CD8-positive, alpha-beta memory T cell (primary cell): ENCODE measurements at regions not wholly inside any gene's neighbourhood (a gene's known extent, or its start where the extent isn't known, plus 50 kb on each side); places are given as distances from the start of the nearest gene placed in this dataset.
A peak's percentile ranks its signal among the peaks of the same experiment; 100 is the strongest.

ENCODE experiments used
- CTCF ChIA-PET: fragments of 350-600 bp; sonication (Branson Sonifier 250); formaldehyde crosslinking; loops from one replicate; lab custom pipeline; 2021; ENCODE audit warnings: antibody characterized with exemption; lab: Charles Lee
- POLR2A ChIA-PET: fragments of 350-600 bp; sonication (Branson Sonifier 250); formaldehyde crosslinking; loops from one replicate; lab custom pipeline; 2021; ENCODE audit warnings: antibody characterized with exemption; lab: Charles Lee
- DNase-seq, 5 donors: peaks; one replicate each; pipeline versions ENCODE4 v3.0.0 to v3.0.0-alpha.2; 2020 to 2022; ENCODE audit warnings: mixed read lengths in 1 of 5
- H3K27ac ChIP-seq: one replicate; pipeline ENCODE4 v1.7.0; 2013; ENCODE audit warnings: low read depth, mild to moderate bottlenecking, low read length, moderate library complexity
- H3K27me3 ChIP-seq: 2 replicates; pipeline ENCODE4 v1.7.0; 2013; ENCODE audit warnings: low read length, mild to moderate bottlenecking; ENCODE audit not compliant: insufficient read depth, poor library complexity, severe bottlenecking
- H3K36me3 ChIP-seq: 2 replicates; pipeline ENCODE4 v1.7.0; 2013; ENCODE audit warnings: mild to moderate bottlenecking, low read length, moderate library complexity; ENCODE audit not compliant: insufficient read depth
- H3K4me1 ChIP-seq: 2 replicates; pipeline ENCODE4 v1.7.0; 2013; ENCODE audit warnings: mild to moderate bottlenecking, low read length, moderate library complexity; ENCODE audit not compliant: insufficient read depth
- H3K4me3 ChIP-seq: 2 replicates; pipeline ENCODE4 v1.7.0; 2013; ENCODE audit warnings: mild to moderate bottlenecking, low read length
- H3K9me3 ChIP-seq: 2 replicates; pipeline ENCODE4 v1.7.0; 2013; ENCODE audit warnings: mild to moderate bottlenecking, low read length
- H3K27ac Mint-ChIP-seq, 8 donors: one replicate each; pipeline ENCODE4 v1.8.0; 2020 to 2021; ENCODE audit warnings: mixed read lengths in 8 of 8, mild to moderate bottlenecking in 6 of 8, inconsistent platforms in 3 of 8, moderate library complexity in 3 of 8
- H3K27me3 Mint-ChIP-seq, 2 donors: one replicate each; pipeline ENCODE4 v1.8.0; 2020 to 2021; ENCODE audit warnings: mixed read lengths in 2 of 2, mild to moderate bottlenecking in 1 of 2, moderate library complexity in 1 of 2
- H3K36me3 Mint-ChIP-seq, 3 donors: one replicate each; pipeline ENCODE4 v1.8.0; 2020 to 2021; ENCODE audit warnings: mixed read lengths in 3 of 3, inconsistent platforms in 1 of 3, mild to moderate bottlenecking in 1 of 3
- H3K4me1 Mint-ChIP-seq, 3 donors: one replicate each; pipeline ENCODE4 v1.8.0; 2020 to 2021; ENCODE audit warnings: mixed read lengths in 3 of 3, inconsistent platforms in 1 of 3, mild to moderate bottlenecking in 1 of 3
- H3K4me3 Mint-ChIP-seq, 7 donors: one replicate each; pipeline ENCODE4 v1.8.0; 2020 to 2021; ENCODE audit warnings: mixed read lengths in 7 of 7, mild to moderate bottlenecking in 6 of 7, moderate library complexity in 4 of 7, inconsistent platforms in 2 of 7
- H3K9me3 Mint-ChIP-seq, 5 donors: one replicate each; pipeline ENCODE4 v1.8.0; 2020 to 2022; ENCODE audit warnings: mixed read lengths in 5 of 5, mild to moderate bottlenecking in 3 of 5, moderate library complexity in 2 of 5, inconsistent platforms in 1 of 5

DNA sequence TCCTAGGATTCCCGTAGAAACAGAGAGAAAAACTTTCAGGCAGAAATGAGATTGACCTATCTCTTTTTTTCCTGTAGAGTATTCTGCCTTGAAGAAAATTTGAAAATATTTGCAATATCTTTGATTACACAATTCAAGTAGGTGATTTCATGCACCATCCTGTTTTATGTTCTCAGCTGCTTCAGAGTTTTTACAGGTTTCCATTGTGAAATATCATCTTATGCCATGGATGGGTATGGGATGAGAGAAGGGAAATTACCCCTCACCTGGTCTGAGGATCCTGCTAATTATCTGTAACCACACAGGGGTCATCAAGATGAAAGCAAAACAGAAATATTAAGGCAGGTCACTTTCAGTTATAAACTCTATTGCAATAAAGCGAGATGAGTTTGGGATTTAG is 264.8 kb downstream of the TXNL1 start:
- Mint-ChIP-seq H3K4me3 (no peak overlapping the region), H3K36me3 (no peaks in the 10 kb centered on the region), H3K4me1 (no peaks in the 10 kb centered on the region), H3K27me3 (peaks cover 3 to 4% of the 10 kb centered on the region in 2 donors), H3K27ac (no peak overlapping the region), H3K9me3 (no peaks in the 10 kb centered on the region)
- Histone ChIP-seq H3K27ac (no peak overlapping the region), H3K4me1 (no peaks in the 10 kb centered on the region), H3K27me3 (no peaks in the 10 kb centered on the region), H3K36me3 (no peaks in the 10 kb centered on the region), H3K9me3 (no peaks in the 10 kb centered on the region), H3K4me3 (no peak overlapping the region)
- ChIA-PET CTCF (no interaction called here), POLR2A (no interaction called here)
- DNase-seq: no peak

DNA sequence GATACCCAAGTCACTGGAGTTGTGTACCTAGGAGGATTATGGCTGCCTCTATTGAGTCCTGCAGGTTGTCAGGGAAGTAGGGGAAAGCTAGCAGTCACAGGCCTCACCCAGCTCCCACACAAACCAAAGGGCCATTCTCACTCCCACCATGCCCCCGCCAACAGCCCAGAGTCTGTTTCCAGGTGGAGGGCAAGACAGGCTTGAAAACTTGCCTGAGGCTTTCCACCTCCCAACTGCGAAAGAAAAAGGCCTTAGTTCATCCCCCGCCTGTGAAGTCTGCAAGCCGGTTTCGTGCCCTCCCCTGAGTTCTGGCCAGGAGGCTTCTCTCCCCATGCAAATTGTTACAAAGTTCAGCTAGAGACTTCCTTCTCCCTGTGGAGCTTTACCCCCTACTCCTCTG is 270.3 kb downstream of the TXNL1 start:
- POLR2A ChIA-PET: no interaction called here
- H3K36me3 Mint-ChIP-seq: no peaks in the 10 kb centered on the region

DNA sequence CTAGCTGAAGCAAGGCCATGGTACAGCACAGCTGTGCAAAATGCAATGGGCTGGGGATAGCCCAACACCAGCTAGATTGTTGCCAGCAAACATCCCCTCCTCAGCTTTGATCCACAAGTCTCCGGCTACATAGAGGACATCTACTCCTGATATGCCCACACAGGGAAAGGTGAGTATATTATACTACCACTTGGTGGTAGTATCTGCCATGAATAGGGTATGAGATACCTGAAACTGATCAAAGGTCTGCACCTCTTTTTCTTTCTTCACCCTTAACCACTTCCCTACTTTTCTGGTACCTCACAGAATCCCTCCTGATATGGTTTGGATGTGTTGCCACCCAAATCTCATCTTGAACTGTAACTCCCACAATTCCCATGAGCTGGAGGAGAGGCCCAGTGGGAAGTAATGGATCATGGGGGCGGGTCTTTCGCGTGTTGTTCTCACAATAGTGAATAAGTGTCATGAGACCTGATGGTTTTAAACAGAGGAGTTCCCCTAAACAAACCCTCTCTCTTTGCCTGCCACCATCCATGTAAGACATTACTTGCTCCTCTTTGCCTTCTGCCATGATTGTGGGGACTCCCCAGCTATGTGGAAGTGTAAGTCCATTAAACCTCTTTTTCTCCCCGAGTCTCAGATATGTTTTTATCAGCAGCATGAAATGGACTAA is 279.6 kb downstream of the TXNL1 start:
- Mint-ChIP-seq H3K4me1 (no peaks in the 10 kb centered on the region), H3K27me3 (peaks cover 0 to 3% of the 10 kb centered on the region in 2 donors), H3K9me3 (peaks cover 3 to 12% (median 8%) of the 10 kb centered on the region in 5 donors), H3K27ac (no peak overlapping the region), H3K36me3 (no peaks in the 10 kb centered on the region), H3K4me3 (no peak overlapping the region)
- H3K36me3 ChIP-seq: no peaks in the 10 kb centered on the region
- DNase-seq: no peak
- H3K9me3 ChIP-seq: no peaks in the 10 kb centered on the region
- ChIA-PET CTCF (no interaction called here), POLR2A (no interaction called here)
- H3K4me1 ChIP-seq: no peaks in the 10 kb centered on the region
- no peaks in the 10 kb centered on the region for H3K27me3 ChIP-seq
- no peak overlapping the region for H3K27ac ChIP-seq
- H3K4me3 ChIP-seq: no peak overlapping the region

More for the DNA sequence above, 270.3 kb downstream of the TXNL1 start:
- Histone ChIP-seq H3K4me3 (no peak overlapping the region), H3K9me3 (no peaks in the 10 kb centered on the region), H3K36me3 (no peaks in the 10 kb centered on the region), H3K4me1 (no peaks in the 10 kb centered on the region), H3K27ac (no peak overlapping the region), H3K27me3 (no peaks in the 10 kb centered on the region)
- Mint-ChIP-seq H3K4me1 (no peaks in the 10 kb centered on the region), H3K4me3 (no peak overlapping the region), H3K27ac (peak overlapping the region in 1 of 8 donors; percentile 70), H3K9me3 (peaks cover 0 to 4% (median 0%) of the 10 kb centered on the region in 5 donors), H3K27me3 (no peaks in the 10 kb centered on the region)
- CTCF ChIA-PET: no interaction called here
- no peak for DNase-seq

DNA sequence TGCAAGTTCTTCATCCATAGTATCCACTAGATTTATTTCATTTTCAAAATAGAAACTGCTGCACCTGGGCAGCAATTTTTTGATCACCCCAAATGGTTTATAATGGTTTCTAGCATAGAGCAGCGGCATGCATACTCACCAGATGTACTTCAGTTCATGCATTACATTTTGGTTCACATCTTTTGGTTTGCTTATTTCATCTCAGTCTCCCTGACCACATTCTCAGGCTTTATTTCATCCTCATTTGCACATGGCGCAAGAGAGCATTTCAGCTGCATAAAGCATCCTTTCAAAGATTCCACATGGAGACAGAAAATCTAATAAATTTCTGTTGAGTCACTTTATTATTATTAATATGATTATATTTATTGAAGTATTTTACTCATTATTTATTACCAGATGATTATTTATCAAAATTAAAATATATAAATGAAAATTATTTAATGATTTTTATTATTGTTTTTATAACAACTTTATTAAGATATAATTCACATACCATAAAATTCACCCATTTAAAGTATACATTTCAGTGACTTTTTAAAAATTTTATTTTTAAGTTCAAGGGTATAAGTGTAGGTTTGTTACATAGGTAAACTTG is 284.6 kb downstream of the TXNL1 start:
- Mint-ChIP-seq H3K4me3 (no peak overlapping the region), H3K36me3 (no peaks in the 10 kb centered on the region), H3K27ac (no peak overlapping the region), H3K4me1 (no peaks in the 10 kb centered on the region), H3K27me3 (no peaks in the 10 kb centered on the region), H3K9me3 (peaks cover 0 to 6% (median 3%) of the 10 kb centered on the region in 5 donors)
- Histone ChIP-seq H3K4me3 (no peak overlapping the region), H3K27ac (no peak overlapping the region), H3K27me3 (no peaks in the 10 kb centered on the region), H3K4me1 (no peaks in the 10 kb centered on the region), H3K9me3 (no peaks in the 10 kb centered on the region), H3K36me3 (no peaks in the 10 kb centered on the region)
- CTCF ChIA-PET: no interaction called here
- POLR2A ChIA-PET: no interaction called here
- no peak for DNase-seq

DNA sequence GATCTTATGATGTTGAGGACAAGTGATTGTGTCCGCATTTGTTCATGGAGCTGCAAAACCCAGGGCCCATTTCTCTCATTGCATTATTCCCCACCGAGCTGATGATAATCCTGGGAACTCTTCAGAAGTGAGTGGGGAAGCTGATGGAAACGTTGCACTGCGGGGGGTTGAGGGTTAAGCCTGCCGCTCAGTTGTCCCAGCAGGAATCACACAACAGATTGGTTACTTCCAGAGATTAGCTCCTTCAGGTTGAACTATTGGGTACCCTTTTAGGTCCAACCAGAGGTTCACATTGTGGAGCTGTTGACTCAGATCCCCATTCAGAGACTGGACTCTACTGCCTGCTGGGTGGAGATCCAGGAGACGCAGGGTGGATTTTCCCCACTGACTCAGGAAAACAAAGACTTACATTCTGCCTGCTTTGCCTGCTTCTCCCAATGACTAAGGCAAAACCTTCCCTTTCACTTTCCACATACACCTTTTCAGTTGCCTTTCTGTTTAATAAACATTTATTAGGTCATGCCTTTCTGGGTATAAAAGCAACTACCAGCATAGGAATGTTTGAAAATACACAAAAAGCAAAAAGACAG is 286.4 kb downstream of the TXNL1 start:
- Histone ChIP-seq H3K27ac (no peak overlapping the region), H3K4me3 (no peak overlapping the region), H3K27me3 (no peaks in the 10 kb centered on the region), H3K36me3 (no peaks in the 10 kb centered on the region), H3K9me3 (no peaks in the 10 kb centered on the region), H3K4me1 (no peaks in the 10 kb centered on the region)
- Mint-ChIP-seq H3K9me3 (peaks cover 0 to 7% (median 3%) of the 10 kb centered on the region in 5 donors), H3K4me1 (no peaks in the 10 kb centered on the region), H3K27me3 (no peaks in the 10 kb centered on the region), H3K36me3 (no peaks in the 10 kb centered on the region), H3K27ac (no peak overlapping the region), H3K4me3 (no peak overlapping the region)
- CTCF ChIA-PET: no interaction called here
- POLR2A ChIA-PET: no interaction called here
- DNase-seq: no peak

DNA sequence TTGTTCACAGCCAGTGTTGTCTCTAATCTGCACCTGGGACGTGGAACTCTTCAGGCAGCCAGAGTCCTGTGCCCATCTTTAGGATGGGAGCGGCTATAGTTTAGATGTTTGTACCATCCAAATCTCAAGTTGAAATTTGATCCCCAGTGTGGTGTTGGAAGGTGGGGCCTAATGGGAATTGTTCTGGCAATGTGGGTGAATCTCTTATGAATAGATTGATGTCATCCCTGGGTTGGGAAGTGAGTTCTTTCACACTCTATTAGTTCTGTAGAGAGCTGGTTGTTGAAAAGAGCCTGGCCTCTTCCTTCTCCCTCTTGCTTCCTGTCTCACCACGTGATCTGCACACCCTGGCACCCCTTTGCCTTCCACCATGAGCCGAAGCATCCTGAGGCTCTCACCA is 300.9 kb downstream of the TXNL1 start:
- no peak overlapping the region for H3K27ac Mint-ChIP-seq
- peaks cover 0 to 4% (median 0%) of the 10 kb centered on the region in 5 donors for H3K9me3 Mint-ChIP-seq
- H3K4me3 Mint-ChIP-seq: no peak overlapping the region
- POLR2A ChIA-PET: no interaction called here
- CTCF ChIA-PET: no interaction called here
- peaks cover 0 to 3% of the 10 kb centered on the region in 2 donors for H3K27me3 Mint-ChIP-seq
- Histone ChIP-seq H3K4me3 (no peak overlapping the region), H3K27me3 (no peaks in the 10 kb centered on the region), H3K9me3 (no peaks in the 10 kb centered on the region), H3K36me3 (no peaks in the 10 kb centered on the region), H3K27ac (no peak overlapping the region), H3K4me1 (no peaks in the 10 kb centered on the region)
- H3K4me1 Mint-ChIP-seq: no peaks in the 10 kb centered on the region
- no peak for DNase-seq
- no peaks in the 10 kb centered on the region for H3K36me3 Mint-ChIP-seq

DNA sequence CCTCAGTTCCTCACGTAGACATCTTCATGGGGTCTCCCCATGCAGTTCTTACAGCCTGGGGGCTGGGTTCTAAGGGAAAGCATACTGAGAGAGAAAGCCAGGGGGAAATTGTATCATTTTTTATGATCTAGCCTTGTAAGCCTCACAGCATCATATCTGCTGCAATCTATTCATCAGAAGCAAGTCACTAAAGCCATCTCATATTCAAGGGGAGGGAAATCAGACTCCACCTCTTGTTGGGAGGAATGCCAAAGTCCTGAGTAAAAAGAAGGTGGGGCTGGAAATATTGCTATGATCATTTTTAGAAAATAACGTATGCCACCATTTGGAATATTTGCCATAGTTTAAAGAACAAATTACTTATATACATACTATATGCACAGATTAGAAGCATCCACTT is 304.6 kb downstream of the TXNL1 start:
- H3K9me3 ChIP-seq: no peaks in the 10 kb centered on the region
- no peak overlapping the region for H3K4me3 ChIP-seq
- Mint-ChIP-seq H3K36me3 (no peaks in the 10 kb centered on the region), H3K4me3 (no peak overlapping the region), H3K9me3 (peaks cover 0 to 7% (median 0%) of the 10 kb centered on the region in 5 donors), H3K4me1 (no peaks in the 10 kb centered on the region), H3K27me3 (peaks cover 0 to 3% of the 10 kb centered on the region in 2 donors), H3K27ac (peak overlapping the region in 1 of 8 donors; percentile 20)
- H3K27ac ChIP-seq: no peak overlapping the region
- no peaks in the 10 kb centered on the region for H3K27me3 ChIP-seq
- ChIA-PET CTCF (no interaction called here), POLR2A (no interaction called here)
- no peaks in the 10 kb centered on the region for H3K36me3 ChIP-seq
- no peak for DNase-seq
- H3K4me1 ChIP-seq: no peaks in the 10 kb centered on the region

DNA sequence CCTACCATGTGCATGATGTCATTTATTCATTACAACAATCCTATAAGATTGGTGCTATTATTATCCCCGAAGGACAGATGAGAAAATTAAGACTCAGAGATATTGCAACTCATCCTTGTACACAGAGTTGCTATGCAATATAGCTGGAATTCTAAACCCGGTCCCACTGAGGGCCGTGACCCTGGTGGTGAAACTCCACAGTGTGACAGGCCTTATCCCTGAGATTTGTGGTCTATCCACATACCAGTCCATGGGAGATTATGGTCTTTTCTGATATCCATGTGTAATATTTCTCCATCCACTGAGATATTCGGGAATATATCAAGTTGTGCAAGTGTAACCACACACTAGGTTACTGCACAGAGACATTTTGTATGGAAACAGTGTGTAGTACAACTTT is 305.2 kb downstream of the TXNL1 start:
- Histone ChIP-seq H3K4me3 (no peak overlapping the region), H3K27ac (no peak overlapping the region), H3K27me3 (no peaks in the 10 kb centered on the region), H3K9me3 (no peaks in the 10 kb centered on the region), H3K36me3 (no peaks in the 10 kb centered on the region), H3K4me1 (no peaks in the 10 kb centered on the region)
- POLR2A ChIA-PET: no interaction called here
- Mint-ChIP-seq H3K27ac (no peak overlapping the region), H3K4me1 (no peaks in the 10 kb centered on the region), H3K9me3 (peaks cover 0 to 7% (median 0%) of the 10 kb centered on the region in 5 donors), H3K4me3 (no peak overlapping the region), H3K36me3 (no peaks in the 10 kb centered on the region), H3K27me3 (no peaks in the 10 kb centered on the region)
- no peak for DNase-seq
- CTCF ChIA-PET: no interaction called here
